NCI-H1436 (cell line): ENCODE measurements at regions not wholly inside any gene's neighbourhood (a gene's known extent, or its start where the extent isn't known, plus 50 kb on each side); places are given as distances from the start of the nearest gene placed in this dataset.

ENCODE experiments used
- DNase-seq: peaks from one replicate; lab custom pipeline; 2025; lab: John Stamatoyannopoulos, UW

DNA sequence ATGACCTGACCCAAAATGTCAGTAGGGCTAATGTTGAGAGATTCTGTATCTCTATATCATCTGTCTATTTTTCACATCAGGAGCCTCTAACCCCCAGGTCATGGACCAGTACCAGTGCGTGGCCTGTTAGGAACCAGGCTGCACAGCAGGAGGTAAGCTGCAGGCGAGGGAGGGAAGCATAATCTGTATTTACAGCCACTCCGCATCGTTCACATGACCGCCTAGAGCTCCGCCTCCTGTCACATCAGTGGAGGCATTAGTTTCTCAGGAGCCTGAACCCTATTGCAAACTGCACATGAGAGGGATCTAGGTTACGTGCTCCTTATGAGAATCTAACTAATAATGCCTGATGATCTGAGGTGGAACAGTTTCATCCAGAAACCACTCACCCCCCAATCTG is 180.6 kb downstream of the RDH14 start:
- no peak for DNase-seq

DNA sequence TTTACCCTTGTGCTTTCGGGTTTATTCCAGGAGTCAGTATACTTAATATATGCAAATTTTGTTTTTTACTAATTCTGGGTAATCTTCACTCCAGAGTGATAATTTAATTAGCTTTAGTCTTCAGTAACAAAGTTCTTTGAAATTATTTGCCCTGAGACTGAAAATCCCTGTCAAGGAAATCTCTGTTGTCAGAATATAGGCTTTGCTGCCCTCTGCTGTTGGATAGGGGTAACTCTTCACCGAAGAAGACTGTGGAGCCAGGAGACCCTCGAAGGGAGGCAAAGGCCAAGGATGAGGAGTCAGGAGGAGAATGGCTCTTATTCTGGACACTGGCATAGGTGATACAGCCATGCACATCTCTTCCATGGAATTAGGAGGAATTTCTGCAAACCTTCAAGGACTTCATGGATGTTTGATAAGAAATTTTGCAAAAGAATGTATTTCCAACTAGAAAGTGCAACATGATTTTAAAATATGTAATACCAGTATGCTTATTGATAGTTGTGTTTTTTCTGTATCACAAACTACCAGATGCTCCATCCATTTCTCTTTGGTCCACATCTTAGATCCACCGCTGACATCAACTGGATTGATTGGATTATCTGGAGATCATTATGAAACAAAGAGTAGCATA is 182.3 kb downstream of the RDH14 start:
- DNase-seq, result no peak

- no peak for DNase-seq
These were observed 183.5 kb downstream of the RDH14 start for GRCh38 chr2:18376936-18377335.

- DNase-seq, result no peak
These were observed 186.8 kb downstream of the RDH14 start for GRCh38 chr2:18373664-18374063.

- no peak for DNase-seq
These were observed 187.4 kb downstream of the RDH14 start for GRCh38 chr2:18373081-18373480.

GRCh38 chr2:18372641-18373040 is 187.8 kb downstream of the RDH14 start:
- no peak for DNase-seq

GRCh38 chr2:18369760-18370159 is 190.7 kb downstream of the RDH14 start:
- DNase-seq, result no peak

GRCh38 chr2:18368008-18368407 is 192.4 kb downstream of the RDH14 start:
- no peak for DNase-seq

GRCh38 chr2:18365342-18365741 is 195.1 kb downstream of the RDH14 start:
- no peak for DNase-seq

- DNase-seq, result no peak
These were observed 197.1 kb downstream of the RDH14 start for GRCh38 chr2:18363348-18363747.

GRCh38 chr2:18362696-18363095 is 197.8 kb downstream of the RDH14 start:
- no peak for DNase-seq

DNA sequence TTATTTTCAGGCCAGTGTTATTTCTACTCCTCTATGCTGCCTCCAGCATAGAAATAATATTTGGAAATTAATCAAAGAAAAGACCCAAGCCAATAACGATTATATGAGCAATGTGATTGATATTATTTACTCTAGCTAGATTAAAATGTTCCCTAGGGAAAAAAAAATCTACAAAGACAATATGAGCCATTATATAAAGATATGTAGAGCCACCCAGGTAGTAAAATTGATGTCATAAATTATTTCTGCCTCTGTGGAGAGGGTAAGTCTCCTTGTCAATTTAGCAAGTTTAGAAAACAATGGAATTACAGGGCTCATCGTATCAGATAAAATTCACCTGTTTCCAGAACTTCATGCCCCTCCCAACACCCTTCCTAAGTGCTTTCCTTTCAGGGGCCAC is 202.9 kb downstream of the RDH14 start:
- no peak for DNase-seq

- no peak for DNase-seq
These were observed 203.8 kb downstream of the RDH14 start for GRCh38 chr2:18356676-18357075.

- no peak for DNase-seq
These were observed 211.0 kb downstream of the RDH14 start for GRCh38 chr2:18349421-18349820.

- no peak for DNase-seq
These were observed 213.6 kb downstream of the RDH14 start for GRCh38 chr2:18346874-18347273.

GRCh38 chr2:18346344-18346743 is 214.1 kb downstream of the RDH14 start:
- no peak for DNase-seq

GRCh38 chr2:18345848-18346247 is 214.6 kb downstream of the RDH14 start:
- no peak for DNase-seq

GRCh38 chr2:18342901-18343300 is 217.6 kb downstream of the RDH14 start:
- DNase-seq, result no peak

- no peak for DNase-seq
These were observed 221.1 kb downstream of the RDH14 start for GRCh38 chr2:18339326-18339725.

DNA sequence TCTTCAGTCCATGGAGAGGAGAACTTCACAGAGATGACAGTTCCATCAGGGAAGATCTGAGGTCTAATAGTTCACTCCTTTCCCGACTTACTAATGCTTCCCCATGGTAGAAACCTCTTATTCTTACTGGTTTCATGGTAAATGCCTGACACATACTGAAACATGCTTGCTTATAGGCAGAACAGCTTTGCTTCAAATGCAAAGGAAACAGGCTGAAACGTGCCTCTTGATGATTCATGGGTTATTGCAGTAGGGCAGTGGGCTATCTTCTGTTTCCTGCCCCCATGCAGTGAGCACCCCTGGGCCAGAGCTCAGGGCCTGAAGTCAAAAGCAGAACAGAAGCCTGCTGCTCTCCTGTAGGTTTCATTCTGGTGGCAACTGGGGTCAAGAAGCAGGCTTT is 223.5 kb downstream of the RDH14 start:
- no peak for DNase-seq

- DNase-seq, result no peak
These were observed 228.0 kb downstream of the RDH14 start for GRCh38 chr2:18332477-18332876.

GRCh38 chr2:18325118-18325517 is 235.3 kb downstream of the RDH14 start:
- DNase-seq, result no peak

- no peak for DNase-seq
These were observed 240.5 kb downstream of the RDH14 start for GRCh38 chr2:18319987-18320386.

DNA sequence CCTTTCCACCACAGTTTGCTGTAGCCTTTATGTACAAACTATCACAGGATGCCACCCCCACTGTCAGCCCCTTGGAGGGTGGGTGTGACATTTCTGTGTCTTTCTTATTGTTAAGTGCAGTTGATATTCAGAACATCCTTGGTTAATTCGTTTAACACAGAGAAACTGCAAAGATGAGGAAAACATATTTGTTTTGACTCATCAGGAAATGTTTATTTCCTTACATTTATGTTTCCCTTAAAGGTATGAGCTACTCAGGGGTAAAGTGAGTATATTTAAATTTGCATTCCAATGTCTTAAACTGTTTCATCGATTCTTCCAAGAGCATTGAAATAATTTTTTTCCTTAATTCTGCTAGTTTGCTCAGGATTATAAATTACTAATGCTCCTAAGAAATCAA is 243.4 kb downstream of the RDH14 start:
- no peak for DNase-seq

GRCh38 chr2:18312818-18313217 is 247.6 kb downstream of the RDH14 start:
- no peak for DNase-seq
